ENCODE measurements at regions not wholly inside any gene's neighbourhood (a gene's known extent, or its start where the extent isn't known, plus 50 kb on each side); places are given as distances from the start of the nearest gene placed in this dataset.

- Histone ChIP-seq H3K4me2 (ENCODE audit: low read length) (no peak overlapping the region), H2AFZ (ENCODE audit: low read length) (no peak overlapping the region)
- no TSS peak for BruUV-seq (replicated peaks)
These were observed 94.7 kb upstream of the RAB11FIP2 start for GRCh38 chr10:118141471-118141870.

GRCh38 chr10:118139321-118139720 is 92.6 kb upstream of the RAB11FIP2 start:
- Histone ChIP-seq H3K9me3 (ENCODE audit: low read length) (no peaks in the 10 kb centered on the region), H3F3A (ENCODE audit: low read length, unreplicated experiment) (no peaks in the 10 kb centered on the region), H3K79me2 (ENCODE audit: low read length) (no peaks in the 10 kb centered on the region), H3K4me3 (ENCODE audit: low read length) (no peak overlapping the region), H3K4me1 (ENCODE audit: insufficient read depth, low read length) (no peaks in the 10 kb centered on the region), H3K9ac (ENCODE audit: low read length) (no peak overlapping the region), H3K9me2 (replicated peaks; ENCODE audit: low read length) (no peaks in the 10 kb centered on the region), H2AFZ (ENCODE audit: low read length) (no peak overlapping the region), H3K36me3 (ENCODE audit: low read depth, low read length) (no peaks in the 10 kb centered on the region), H3K27me3 (ENCODE audit: low read length) (peaks cover 14% of the 10 kb centered on the region), H4K20me1 (ENCODE audit: low read length) (no peaks in the 10 kb centered on the region), H3K27ac (ENCODE audit: low read length) (no peak overlapping the region), H3K4me2 (ENCODE audit: low read length) (no peak overlapping the region)
- intact Hi-C loops (cut with micrococcal nuclease): no loop called here
- no TSS peak for BruUV-seq (replicated peaks)
- ChIA-PET POLR2A (ENCODE audit: unreplicated experiment) (no interaction called here), CTCF (no interaction called here)
- peak; percentile 7 for DNase-seq
- no peak for ATAC-seq
- TF ChIP-seq EZH2phosphoT487 (IDR thresholded peaks at IDR 0.05; ENCODE audit: borderline replicate concordance, low read length): no peak
- no peak for TF ChIP-seq CTCF (conservative IDR thresholded peaks at IDR 0.05; ENCODE audit: low read depth, low read length)
- TF ChIP-seq EZH2 (IDR thresholded peaks at IDR 0.05; ENCODE audit: low read length, unreplicated experiment): no peak

More at GRCh38 chr10:118141471-118141870, 94.7 kb upstream of the RAB11FIP2 start:
- no peak overlapping the region for H3K9ac ChIP-seq (ENCODE audit: low read length)
- ChIA-PET CTCF (no interaction called here), POLR2A (ENCODE audit: unreplicated experiment) (no interaction called here)
- H3K27ac ChIP-seq (ENCODE audit: low read length): no peak overlapping the region
- no peaks in the 10 kb centered on the region for H3K9me3 ChIP-seq (ENCODE audit: low read length)
- intact Hi-C loops (cut with micrococcal nuclease): no loop called here
- DNase-seq (no peak), ATAC-seq (no peak)
- no peaks in the 10 kb centered on the region for H3K9me2 ChIP-seq (replicated peaks; ENCODE audit: low read length)
- no peaks in the 10 kb centered on the region for H3K79me2 ChIP-seq (ENCODE audit: low read length)
- TF ChIP-seq CTCF (conservative IDR thresholded peaks at IDR 0.05; ENCODE audit: low read depth, low read length): no peak
- no peak for TF ChIP-seq EZH2 (IDR thresholded peaks at IDR 0.05; ENCODE audit: low read length, unreplicated experiment)
- TF ChIP-seq EZH2phosphoT487 (IDR thresholded peaks at IDR 0.05; ENCODE audit: borderline replicate concordance, low read length): no peak
- no peaks in the 10 kb centered on the region for H3K4me1 ChIP-seq (ENCODE audit: insufficient read depth, low read length)
- no peaks in the 10 kb centered on the region for H3K36me3 ChIP-seq (ENCODE audit: low read depth, low read length)
- H3K4me3 ChIP-seq (ENCODE audit: low read length): no peak overlapping the region
- peaks cover 30% of the 10 kb centered on the region for H3K27me3 ChIP-seq (ENCODE audit: low read length)
- no peaks in the 10 kb centered on the region for H3F3A ChIP-seq (ENCODE audit: low read length, unreplicated experiment)
- no peaks in the 10 kb centered on the region for H4K20me1 ChIP-seq (ENCODE audit: low read length)

GRCh38 chr10:118128675-118129074 is 81.9 kb upstream of the RAB11FIP2 start:
- Histone ChIP-seq H3K4me3 (ENCODE audit: low read length) (no peak overlapping the region), H3K9me3 (ENCODE audit: low read length) (no peaks in the 10 kb centered on the region), H3K9ac (ENCODE audit: low read length) (no peak overlapping the region), H3K36me3 (ENCODE audit: low read depth, low read length) (no peaks in the 10 kb centered on the region), H2AFZ (ENCODE audit: low read length) (no peak overlapping the region), H3K4me2 (ENCODE audit: low read length) (no peak overlapping the region), H3K79me2 (ENCODE audit: low read length) (no peaks in the 10 kb centered on the region), H3K27ac (ENCODE audit: low read length) (no peak overlapping the region), H3K27me3 (ENCODE audit: low read length) (peaks cover 6% of the 10 kb centered on the region; the same call in 1 of the 2 replicates), H4K20me1 (ENCODE audit: low read length) (no peaks in the 10 kb centered on the region), H3F3A (ENCODE audit: low read length, unreplicated experiment) (no peaks in the 10 kb centered on the region), H3K4me1 (ENCODE audit: insufficient read depth, low read length) (no peaks in the 10 kb centered on the region), H3K9me2 (replicated peaks; ENCODE audit: low read length) (no peaks in the 10 kb centered on the region)
- DNase-seq (no peak), ATAC-seq (no peak)
- intact Hi-C loops (cut with micrococcal nuclease): no loop called here
- no TSS peak for BruUV-seq (replicated peaks)
- POLR2A ChIA-PET (ENCODE audit: unreplicated experiment): no interaction called here
- CTCF ChIA-PET: no interaction called here
- TF ChIP-seq EZH2 (IDR thresholded peaks at IDR 0.05; ENCODE audit: low read length, unreplicated experiment): no peak
- no peak for TF ChIP-seq CTCF (conservative IDR thresholded peaks at IDR 0.05; ENCODE audit: low read depth, low read length)
- no peak for TF ChIP-seq EZH2phosphoT487 (IDR thresholded peaks at IDR 0.05; ENCODE audit: borderline replicate concordance, low read length)

Measured in PC-3 (cell line).